ENCODE measurements at regions not wholly inside any gene's neighbourhood (a gene's known extent, or its start where the extent isn't known, plus 50 kb on each side); places are given as distances from the start of the nearest gene placed in this dataset.

GRCh38 chr20:20971810-20972209, 134.3 kb downstream of the LINC00237 start:
- no peaks in the 10 kb centered on the region for H3K27me3 ChIP-seq
- in situ Hi-C loops (cut with MboI; ENCODE audit: low sequenced_read_pairs in 4 of 4) = no loop called here
- H3K4me3 ChIP-seq = no peak overlapping the region
- H3K36me3 ChIP-seq = no peaks in the 10 kb centered on the region
- ATAC-seq = no peak
- H3K27ac ChIP-seq = no peak overlapping the region
- intact Hi-C loops (cut with DNase I; ENCODE audit: low total_unique reads) = no loop called here
- DNase-seq = no peak
- H3K4me1 ChIP-seq = no peaks in the 10 kb centered on the region
- TF ChIP-seq POLR2A (IDR thresholded peaks at IDR 0.05) = no peak
- TF ChIP-seq CTCF (IDR thresholded peaks at IDR 0.05 in 4 of 5, conservative IDR thresholded peaks at IDR 0.05 in 1 of 5) = no peak
- no peaks in the 10 kb centered on the region for H3K9me3 ChIP-seq

GRCh38 chr20:20970841-20971240, 135.3 kb downstream of the LINC00237 start:
- TF ChIP-seq POLR2A (IDR thresholded peaks at IDR 0.05) = no peak
- no peak for TF ChIP-seq CTCF (IDR thresholded peaks at IDR 0.05 in 4 of 5, conservative IDR thresholded peaks at IDR 0.05 in 1 of 5)
- DNase-seq (no peak), ATAC-seq (no peak)
- H3K4me3 ChIP-seq = no peak overlapping the region
- H3K4me1 ChIP-seq = no peaks in the 10 kb centered on the region
- H3K9me3 ChIP-seq = no peaks in the 10 kb centered on the region
- in situ Hi-C loops (cut with MboI; ENCODE audit: low sequenced_read_pairs in 4 of 4) (no loop called here), intact Hi-C loops (cut with DNase I; ENCODE audit: low total_unique reads) (no loop called here)
- H3K27me3 ChIP-seq = no peaks in the 10 kb centered on the region
- H3K36me3 ChIP-seq = no peaks in the 10 kb centered on the region
- no peak overlapping the region for H3K27ac ChIP-seq

- Histone ChIP-seq H3K36me3 (no peaks in the 10 kb centered on the region), H3K27ac (no peak overlapping the region), H3K4me1 (no peaks in the 10 kb centered on the region), H3K4me3 (no peak overlapping the region), H3K27me3 (no peaks in the 10 kb centered on the region), H3K9me3 (no peaks in the 10 kb centered on the region)
- ATAC-seq (no peak), DNase-seq (no peak)
- no peak for TF ChIP-seq CTCF (IDR thresholded peaks at IDR 0.05 in 4 of 5, conservative IDR thresholded peaks at IDR 0.05 in 1 of 5)
- intact Hi-C loops (cut with DNase I; ENCODE audit: low total_unique reads) = no loop called here
- in situ Hi-C loops (cut with MboI; ENCODE audit: low sequenced_read_pairs in 4 of 4) = no loop called here
Measured at GRCh38 chr20:20969701-20970280, 136.4 kb downstream of the LINC00237 start.

GRCh38 chr20:20967564-20968184, 138.5 kb downstream of the LINC00237 start:
- Histone ChIP-seq H3K4me3 (no peak overlapping the region), H3K36me3 (no peaks in the 10 kb centered on the region), H3K27me3 (no peaks in the 10 kb centered on the region), H3K9me3 (no peaks in the 10 kb centered on the region), H3K4me1 (no peaks in the 10 kb centered on the region), H3K27ac (no peak overlapping the region)
- intact Hi-C loops (cut with DNase I; ENCODE audit: low total_unique reads) = no loop called here
- in situ Hi-C loops (cut with MboI; ENCODE audit: low sequenced_read_pairs in 4 of 4) = no loop called here
- TF ChIP-seq CTCF (IDR thresholded peaks at IDR 0.05 in 4 of 5, conservative IDR thresholded peaks at IDR 0.05 in 1 of 5) = no peak
- no peak for TF ChIP-seq POLR2A (IDR thresholded peaks at IDR 0.05)
- no peak for DNase-seq
- ATAC-seq = no peak

- H3K27ac ChIP-seq = no peak overlapping the region
- H3K27me3 ChIP-seq = no peaks in the 10 kb centered on the region
- DNase-seq = no peak
- no peaks in the 10 kb centered on the region for H3K9me3 ChIP-seq
- TF ChIP-seq CTCF (IDR thresholded peaks at IDR 0.05 in 4 of 5, conservative IDR thresholded peaks at IDR 0.05 in 1 of 5) (no peak), POLR2A (IDR thresholded peaks at IDR 0.05) (no peak)
- no peaks in the 10 kb centered on the region for H3K36me3 ChIP-seq
- no peak overlapping the region for H3K4me3 ChIP-seq
- in situ Hi-C loops (cut with MboI; ENCODE audit: low sequenced_read_pairs in 4 of 4) (no loop called here), intact Hi-C loops (cut with DNase I; ENCODE audit: low total_unique reads) (no loop called here)
- no peaks in the 10 kb centered on the region for H3K4me1 ChIP-seq
- no peak for ATAC-seq
Measured at GRCh38 chr20:20966171-20966570, 140.0 kb downstream of the LINC00237 start.
